SU-DHL-6 (cell line): ENCODE measurements at regions not wholly inside any gene's neighbourhood (a gene's known extent, or its start where the extent isn't known, plus 50 kb on each side); places are given as distances from the start of the nearest gene placed in this dataset.

Source experiments
- EZH2phosphoT487 ChIP-seq: fragments of 200-600 bp; sonication (generic), shearing (Covaris generic); conservative IDR thresholded peaks from 2 replicates; pipeline ENCODE4 v1.6.1; 2018; ENCODE audit warnings: mild to moderate bottlenecking, antibody characterized with exemption, low read length, moderate library complexity, mixed read lengths
- TF ChIP-seq, protein P1 (sequence below): fragments of 200-600 bp; sonication (generic); IDR thresholded peaks from one replicate; pipeline ENCODE4 v1.5.1; 2017; ENCODE audit warnings: antibody characterized with exemption, mild to moderate bottlenecking, low read length, moderate library complexity; ENCODE audit not compliant: insufficient read depth, poor library complexity, severe bottlenecking

DNA sequence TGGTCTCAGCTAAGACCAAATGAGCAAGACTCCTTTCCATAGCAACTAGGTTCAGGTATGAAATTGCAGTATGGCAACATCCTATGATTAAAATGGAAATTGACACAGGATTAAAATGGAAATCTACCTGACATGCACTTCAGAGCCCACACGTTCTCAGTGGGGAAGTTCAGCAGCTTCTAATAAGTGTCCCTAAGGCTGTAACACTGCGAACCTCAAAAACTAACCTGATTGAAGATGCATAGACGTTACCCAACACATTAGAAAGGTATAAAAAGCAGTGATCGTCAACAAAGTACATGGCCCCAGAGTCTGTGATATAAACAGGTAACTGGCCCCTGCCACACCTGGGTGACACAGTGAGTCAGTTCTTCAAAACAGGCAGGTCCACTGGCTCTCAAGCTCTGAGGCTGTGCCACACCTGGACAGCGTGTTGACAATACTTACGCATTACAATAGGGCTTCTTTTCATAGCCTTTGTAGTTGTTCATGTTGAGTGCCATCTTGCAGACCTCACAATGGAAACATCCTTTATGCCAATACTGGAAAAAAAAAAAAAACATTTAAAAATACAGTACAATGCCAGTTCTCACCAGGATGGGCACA, 274.9 kb upstream of the NEBL start:
- TF ChIP-seq, protein P1, sequence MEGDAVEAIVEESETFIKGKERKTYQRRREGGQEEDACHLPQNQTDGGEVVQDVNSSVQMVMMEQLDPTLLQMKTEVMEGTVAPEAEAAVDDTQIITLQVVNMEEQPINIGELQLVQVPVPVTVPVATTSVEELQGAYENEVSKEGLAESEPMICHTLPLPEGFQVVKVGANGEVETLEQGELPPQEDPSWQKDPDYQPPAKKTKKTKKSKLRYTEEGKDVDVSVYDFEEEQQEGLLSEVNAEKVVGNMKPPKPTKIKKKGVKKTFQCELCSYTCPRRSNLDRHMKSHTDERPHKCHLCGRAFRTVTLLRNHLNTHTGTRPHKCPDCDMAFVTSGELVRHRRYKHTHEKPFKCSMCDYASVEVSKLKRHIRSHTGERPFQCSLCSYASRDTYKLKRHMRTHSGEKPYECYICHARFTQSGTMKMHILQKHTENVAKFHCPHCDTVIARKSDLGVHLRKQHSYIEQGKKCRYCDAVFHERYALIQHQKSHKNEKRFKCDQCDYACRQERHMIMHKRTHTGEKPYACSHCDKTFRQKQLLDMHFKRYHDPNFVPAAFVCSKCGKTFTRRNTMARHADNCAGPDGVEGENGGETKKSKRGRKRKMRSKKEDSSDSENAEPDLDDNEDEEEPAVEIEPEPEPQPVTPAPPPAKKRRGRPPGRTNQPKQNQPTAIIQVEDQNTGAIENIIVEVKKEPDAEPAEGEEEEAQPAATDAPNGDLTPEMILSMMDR, result no peak
- TF ChIP-seq EZH2phosphoT487, result no peak
